H9 (cell line): ENCODE measurements at regions not wholly inside any gene's neighbourhood (a gene's known extent, or its start where the extent isn't known, plus 50 kb on each side); places are given as distances from the start of the nearest gene placed in this dataset.

Experiments used
- DNase-seq: peaks from one replicate; pipeline ENCODE4 v3.0.0-alpha.2; 2017
- H2AFZ ChIP-seq: one replicate; pipeline ENCODE4 v1.6.1; 2013; ENCODE audit warnings: mild to moderate bottlenecking, low read length, control low read depth, moderate library complexity
- H2AK5ac ChIP-seq: 2 replicates; pipeline ENCODE4 v1.6.1; 2013; ENCODE audit warnings: low read length, control low read depth, mixed read lengths; ENCODE audit not compliant: insufficient read length
- H2BK120ac ChIP-seq: one replicate; pipeline ENCODE4 v1.6.1; 2013; ENCODE audit warnings: low read depth, mild to moderate bottlenecking, low read length, control low read depth, inconsistent platforms; ENCODE audit not compliant: poor library complexity, severe bottlenecking
- H2BK12ac ChIP-seq: 2 replicates; pipeline ENCODE4 v1.6.1; 2013; ENCODE audit warnings: low read length, control low read depth, mixed read lengths, low read depth; ENCODE audit not compliant: insufficient read length
- H2BK15ac ChIP-seq: 2 replicates; pipeline ENCODE4 v1.6.1; 2013; ENCODE audit warnings: low read depth, low read length, control low read depth
- H2BK20ac ChIP-seq: one replicate; pipeline ENCODE4 v1.6.1; 2013; ENCODE audit warnings: low read depth, mild to moderate bottlenecking, low read length, control low read depth, inconsistent platforms; ENCODE audit not compliant: poor library complexity, severe bottlenecking
- H2BK5ac ChIP-seq: 2 replicates; pipeline ENCODE4 v1.6.1; 2013; ENCODE audit warnings: low read length, control low read depth, mixed read lengths; ENCODE audit not compliant: insufficient read length
- H3K14ac ChIP-seq: 2 replicates; pipeline ENCODE4 v1.6.1; 2013; ENCODE audit warnings: low read length, control low read depth; ENCODE audit not compliant: insufficient read depth
- H3K18ac ChIP-seq: 2 replicates; pipeline ENCODE4 v1.6.1; 2013; ENCODE audit warnings: low read depth, mild to moderate bottlenecking, mixed read lengths, low read length, control low read depth; ENCODE audit not compliant: insufficient read length
- H3K23ac ChIP-seq: 2 replicates; pipeline ENCODE4 v1.6.1; 2013; ENCODE audit warnings: low read length, control low read depth, mixed read lengths, low read depth; ENCODE audit not compliant: insufficient read length
- H3K23me2 ChIP-seq: 2 replicates; pipeline ENCODE4 v1.6.1; 2013; ENCODE audit warnings: low read depth, mild to moderate bottlenecking, mixed read lengths, low read length, control low read depth; ENCODE audit not compliant: insufficient read length, poor library complexity, severe bottlenecking
- H3K27ac ChIP-seq: 2 replicates; pipeline ENCODE4 v1.5.1; 2013; ENCODE audit warnings: low read length, control low read depth, mixed read lengths, low read depth; ENCODE audit not compliant: insufficient read length
- H3K27me3 ChIP-seq: 2 replicates; pipeline ENCODE4 v1.6.1; 2013; ENCODE audit warnings: low read length, control low read depth, inconsistent platforms; ENCODE audit not compliant: insufficient read depth
- H3K4ac ChIP-seq: 2 replicates; pipeline ENCODE4 v1.6.1; 2013; ENCODE audit warnings: low read depth, mild to moderate bottlenecking, control low read depth, inconsistent platforms, low read length, moderate library complexity
- H3K4me1 ChIP-seq: 2 replicates; pipeline ENCODE4 v1.6.1; 2013; ENCODE audit warnings: low read length, control low read depth, inconsistent platforms; ENCODE audit not compliant: insufficient read depth
- H3K4me2 ChIP-seq: 2 replicates; pipeline ENCODE4 v1.6.1; 2013; ENCODE audit warnings: low read length, control low read depth, mixed read lengths; ENCODE audit not compliant: insufficient read length, insufficient read depth
- H3K56ac ChIP-seq: 2 replicates; pipeline ENCODE4 v1.6.1; 2013; ENCODE audit warnings: low read depth, mild to moderate bottlenecking, mixed read lengths, low read length, control low read depth; ENCODE audit not compliant: insufficient read length
- H3K79me1 ChIP-seq: 2 replicates; pipeline ENCODE4 v1.6.1; 2013; ENCODE audit warnings: low read depth, mild to moderate bottlenecking, moderate library complexity, low read length, control low read depth, inconsistent platforms; ENCODE audit not compliant: insufficient read depth, poor library complexity, severe bottlenecking
- H3K79me2 ChIP-seq: 2 replicates; pipeline ENCODE4 v1.6.1; 2013; ENCODE audit warnings: low read length, control low read depth, inconsistent platforms; ENCODE audit not compliant: insufficient read depth
- H3K9ac ChIP-seq: 2 replicates; pipeline ENCODE4 v1.6.1; 2013; ENCODE audit warnings: low read length, control low read depth, mixed read lengths; ENCODE audit not compliant: insufficient read length; ENCODE audit errors: extremely low read depth
- H3K9me3 ChIP-seq: one replicate; pipeline ENCODE4 v1.6.1; 2013; ENCODE audit warnings: low read depth, low read length, inconsistent platforms; ENCODE audit not compliant: control insufficient read depth
- H3T11ph ChIP-seq: one replicate; pipeline ENCODE4 v1.6.1; 2013; ENCODE audit warnings: mild to moderate bottlenecking, low read length, control low read depth, inconsistent platforms
- H4K20me1 ChIP-seq: one replicate; pipeline ENCODE4 v1.6.1; 2013; ENCODE audit not compliant: control insufficient read depth, insufficient read length, insufficient read depth
- H4K5ac ChIP-seq: 2 replicates; pipeline ENCODE4 v1.6.1; 2013; ENCODE audit warnings: low read depth, mild to moderate bottlenecking, mixed read lengths, low read length, control low read depth; ENCODE audit not compliant: insufficient read length
- H4K8ac ChIP-seq: replicated peaks from 2 replicates; pipeline ENCODE4 v1.6.1; 2013; ENCODE audit warnings: low read length, control low read depth, mixed read lengths, low read depth; ENCODE audit not compliant: insufficient read length
- H4K91ac ChIP-seq: 2 replicates; pipeline ENCODE4 v1.6.1; 2013; ENCODE audit warnings: low read depth, mild to moderate bottlenecking, moderate library complexity, mixed read lengths, low read length, control low read depth; ENCODE audit not compliant: insufficient read length
- H3K27ac Mint-ChIP-seq, 3 experiments: 2 replicates in 2 of 3; 3 replicates in 1 of 3; pipeline ENCODE4 v1.8.0; 2020 to 2021; ENCODE audit warnings: mixed read lengths in 3 of 3, mild to moderate bottlenecking in 1 of 3, moderate library complexity in 1 of 3
- H3K27me3 Mint-ChIP-seq: 2 replicates; pipeline ENCODE4 v1.8.0; 2021; ENCODE audit warnings: low read depth, mild to moderate bottlenecking, moderate library complexity, mixed read lengths
- H3K36me3 Mint-ChIP-seq, 3 experiments: 2 replicates in 2 of 3; 3 replicates in 1 of 3; pipeline ENCODE4 v1.8.0; 2020 to 2021; ENCODE audit warnings: low read depth in 3 of 3, mixed read lengths in 3 of 3; ENCODE audit not compliant: insufficient read depth in 1 of 3
- H3K4me1 Mint-ChIP-seq, 2 experiments: 2 replicates each; pipeline ENCODE4 v1.8.0; 2020; ENCODE audit warnings: mixed read lengths in 2 of 2
- H3K4me3 Mint-ChIP-seq, 2 experiments: 2 replicates in 1 of 2; 3 replicates in 1 of 2; pipeline ENCODE4 v1.8.0; 2020 to 2021; ENCODE audit warnings: mild to moderate bottlenecking in 2 of 2, mixed read lengths in 2 of 2, moderate library complexity in 1 of 2
- H3K9me3 Mint-ChIP-seq, 2 experiments: 2 replicates in 1 of 2; 3 replicates in 1 of 2; pipeline ENCODE4 v1.8.0; 2020; ENCODE audit warnings: mild to moderate bottlenecking in 2 of 2, mixed read lengths in 2 of 2, moderate library complexity in 1 of 2
- CTCF ChIP-seq: fragments of 200-600 bp; sonication (generic); conservative IDR thresholded peaks from 3 replicates; pipeline ENCODE4 v1.8.0; 2021; ENCODE audit warnings: antibody characterized with exemption, mild to moderate bottlenecking
- WGBS: extraction: QIAGEN DNeasy Blood & Tissue Kit; methylation state at CpG from one replicate; pipeline ENCODE4 v1.1.7; 2013; ENCODE audit warnings: missing lambda C conversion rate, low lambda C conversion rate, mixed read lengths; ENCODE audit not compliant: insufficient read length; ENCODE audit errors: extremely low coverage; 5-methylcytosine and 5-hydroxymethylcytosine counted together

GRCh38 chr6:155936551-155936950 is 480.9 kb upstream of the NOX3 start:
- Mint-ChIP-seq H3K9me3 (no peaks in the 10 kb centered on the region), H3K27ac (peak overlapping the region in 1 of 3 experiments; percentile 71; a peak in 1 of 7 replicates), H3K4me3 (no peak overlapping the region), H3K27me3 (no peaks in the 10 kb centered on the region), H3K4me1 (peaks cover 11 to 19% of the 10 kb centered on the region in 2 experiments), H3K36me3 (no peaks in the 10 kb centered on the region; a peak in 1 of 7 replicates)
- no peaks in the 10 kb centered on the region for H4K20me1 ChIP-seq
- no peak overlapping the region for H3K9ac ChIP-seq
- no peak overlapping the region for H2BK5ac ChIP-seq
- H3K27ac ChIP-seq, result no peak overlapping the region
- WGBS, result no CpG with 5 or more reads among the region's 5 CpGs
- H3K4me1 ChIP-seq, result no peaks in the 10 kb centered on the region; the same call in 1 of the 2 replicates
- no peak overlapping the region for H3K18ac ChIP-seq
- no peaks in the 10 kb centered on the region for H3K79me2 ChIP-seq
- H2AK5ac ChIP-seq, result no peak overlapping the region
- H3T11ph ChIP-seq, result no peak overlapping the region
- H3K79me1 ChIP-seq, result no peaks in the 10 kb centered on the region
- no peaks in the 10 kb centered on the region for H3K27me3 ChIP-seq
- no peak overlapping the region for H2BK20ac ChIP-seq
- H4K91ac ChIP-seq, result no peak overlapping the region
- no peak overlapping the region for H3K4ac ChIP-seq
- H2BK12ac ChIP-seq, result no peak overlapping the region
- TF ChIP-seq CTCF, result no peak
- no peaks in the 10 kb centered on the region for H3K23me2 ChIP-seq
- no peak overlapping the region for H4K8ac ChIP-seq
- H4K5ac ChIP-seq, result no peak overlapping the region
- no peak overlapping the region for H3K14ac ChIP-seq
- no peak overlapping the region for H2BK15ac ChIP-seq
- no peak for DNase-seq
- no peak overlapping the region for H3K23ac ChIP-seq
- no peak overlapping the region for H3K4me2 ChIP-seq
- no peak overlapping the region for H2BK120ac ChIP-seq
- H2AFZ ChIP-seq, result no peak overlapping the region
- no peaks in the 10 kb centered on the region for H3K9me3 ChIP-seq
- H3K56ac ChIP-seq, result no peak overlapping the region
